ENCODE measurements at regions not wholly inside any gene's neighbourhood (a gene's known extent, or its start where the extent isn't known, plus 50 kb on each side); places are given as distances from the start of the nearest gene placed in this dataset.

- no peaks in the 10 kb centered on the region for H3K36me3 ChIP-seq (ENCODE audit: control insufficient read depth in 4 of 4, insufficient read depth in 4 of 4, low read length in 3 of 4)
- H3K4me3 ChIP-seq (ENCODE audit: control insufficient read depth in 1 of 7, extremely low read depth in 1 of 7, insufficient read depth in 4 of 7, low read depth in 2 of 7, low read length in 6 of 7): no peak overlapping the region
- ChIA-PET CTCF (no interaction called here), POLR2A (no interaction called here)
- DNase-seq: no peak
- no peak overlapping the region for H3K27ac ChIP-seq (ENCODE audit: insufficient read depth in 1 of 2, low read depth in 1 of 2, low read length in 2 of 2, poor library complexity in 1 of 2, severe bottlenecking in 2 of 2)
- H3K27me3 ChIP-seq (replicated peaks in 2 of 5; ENCODE audit: control insufficient read depth in 4 of 5, insufficient read depth in 5 of 5, low read length in 4 of 5): no peaks in the 10 kb centered on the region
- H3K4me1 ChIP-seq (ENCODE audit: control extremely low read depth in 1 of 4, control insufficient read depth in 4 of 4, insufficient read depth in 4 of 4, low read length in 3 of 4): no peaks in the 10 kb centered on the region
- no peaks in the 10 kb centered on the region for H3K9me3 ChIP-seq (ENCODE audit: control extremely low read depth in 1 of 5, control insufficient read depth in 4 of 5, insufficient read depth in 2 of 5, low read depth in 1 of 5, low read length in 4 of 5)
- WGBS (ENCODE audit: insufficient coverage): 90% methylated on average over 1 of the region's 3 CpGs
Measured at GRCh38 chr11:97223647-97224046, 833.8 kb downstream of the JRKL start.

- Histone ChIP-seq H3K27me3 (replicated peaks in 2 of 5; ENCODE audit: control insufficient read depth in 4 of 5, insufficient read depth in 5 of 5, low read length in 4 of 5) (no peaks in the 10 kb centered on the region), H3K9me3 (ENCODE audit: control extremely low read depth in 1 of 5, control insufficient read depth in 4 of 5, insufficient read depth in 2 of 5, low read depth in 1 of 5, low read length in 4 of 5) (no peaks in the 10 kb centered on the region), H3K36me3 (ENCODE audit: control insufficient read depth in 4 of 4, insufficient read depth in 4 of 4, low read length in 3 of 4) (no peaks in the 10 kb centered on the region), H3K4me3 (ENCODE audit: control insufficient read depth in 1 of 7, extremely low read depth in 1 of 7, insufficient read depth in 4 of 7, low read depth in 2 of 7, low read length in 6 of 7) (no peak overlapping the region), H3K4me1 (ENCODE audit: control extremely low read depth in 1 of 4, control insufficient read depth in 4 of 4, insufficient read depth in 4 of 4, low read length in 3 of 4) (no peaks in the 10 kb centered on the region), H3K27ac (ENCODE audit: insufficient read depth in 1 of 2, low read depth in 1 of 2, low read length in 2 of 2, poor library complexity in 1 of 2, severe bottlenecking in 2 of 2) (no peak overlapping the region)
- no peak for DNase-seq
- POLR2A ChIA-PET: no interaction called here
- 89% methylated on average over 1 of the region's 4 CpGs for WGBS (ENCODE audit: insufficient coverage)
- CTCF ChIA-PET: no interaction called here
Measured at GRCh38 chr11:97224396-97224795, 834.6 kb downstream of the JRKL start.

GRCh38 chr11:97225794-97226193 lies 836.0 kb downstream of the JRKL start:
- Histone ChIP-seq H3K4me1 (ENCODE audit: control extremely low read depth in 1 of 4, control insufficient read depth in 4 of 4, insufficient read depth in 4 of 4, low read length in 3 of 4) (no peaks in the 10 kb centered on the region), H3K36me3 (ENCODE audit: control insufficient read depth in 4 of 4, insufficient read depth in 4 of 4, low read length in 3 of 4) (no peaks in the 10 kb centered on the region), H3K9me3 (ENCODE audit: control extremely low read depth in 1 of 5, control insufficient read depth in 4 of 5, insufficient read depth in 2 of 5, low read depth in 1 of 5, low read length in 4 of 5) (no peaks in the 10 kb centered on the region), H3K4me3 (ENCODE audit: control insufficient read depth in 1 of 7, extremely low read depth in 1 of 7, insufficient read depth in 4 of 7, low read depth in 2 of 7, low read length in 6 of 7) (no peak overlapping the region), H3K27me3 (replicated peaks in 2 of 5; ENCODE audit: control insufficient read depth in 4 of 5, insufficient read depth in 5 of 5, low read length in 4 of 5) (no peaks in the 10 kb centered on the region), H3K27ac (ENCODE audit: insufficient read depth in 1 of 2, low read depth in 1 of 2, low read length in 2 of 2, poor library complexity in 1 of 2, severe bottlenecking in 2 of 2) (no peak overlapping the region)
- ChIA-PET POLR2A (no interaction called here), CTCF (no interaction called here)
- no peak for DNase-seq
- 100% methylated on average over 2 of the region's 5 CpGs for WGBS (ENCODE audit: insufficient coverage)

GRCh38 chr11:97229936-97230335 lies 840.1 kb downstream of the JRKL start:
- ChIA-PET POLR2A (no interaction called here), CTCF (no interaction called here)
- H3K4me3 ChIP-seq (ENCODE audit: control insufficient read depth in 1 of 7, extremely low read depth in 1 of 7, insufficient read depth in 4 of 7, low read depth in 2 of 7, low read length in 6 of 7): no peak overlapping the region
- H3K4me1 ChIP-seq (ENCODE audit: control extremely low read depth in 1 of 4, control insufficient read depth in 4 of 4, insufficient read depth in 4 of 4, low read length in 3 of 4): no peaks in the 10 kb centered on the region
- DNase-seq: no peak
- H3K27ac ChIP-seq (ENCODE audit: insufficient read depth in 1 of 2, low read depth in 1 of 2, low read length in 2 of 2, poor library complexity in 1 of 2, severe bottlenecking in 2 of 2): no peak overlapping the region
- H3K9me3 ChIP-seq (ENCODE audit: control extremely low read depth in 1 of 5, control insufficient read depth in 4 of 5, insufficient read depth in 2 of 5, low read depth in 1 of 5, low read length in 4 of 5): no peaks in the 10 kb centered on the region
- H3K27me3 ChIP-seq (replicated peaks in 2 of 5; ENCODE audit: control insufficient read depth in 4 of 5, insufficient read depth in 5 of 5, low read length in 4 of 5): no peaks in the 10 kb centered on the region
- 90% methylated on average over 2 of the region's 3 CpGs for WGBS (ENCODE audit: insufficient coverage)
- H3K36me3 ChIP-seq (ENCODE audit: control insufficient read depth in 4 of 4, insufficient read depth in 4 of 4, low read length in 3 of 4): no peaks in the 10 kb centered on the region

GRCh38 chr11:97231231-97231630 lies 841.4 kb downstream of the JRKL start:
- ChIA-PET CTCF (no interaction called here), POLR2A (no interaction called here)

GRCh38 chr11:97234016-97234415 lies 844.2 kb downstream of the JRKL start:
- Histone ChIP-seq H3K4me3 (ENCODE audit: control insufficient read depth in 1 of 7, extremely low read depth in 1 of 7, insufficient read depth in 4 of 7, low read depth in 2 of 7, low read length in 6 of 7) (no peak overlapping the region), H3K9me3 (ENCODE audit: control extremely low read depth in 1 of 5, control insufficient read depth in 4 of 5, insufficient read depth in 2 of 5, low read depth in 1 of 5, low read length in 4 of 5) (no peaks in the 10 kb centered on the region), H3K27ac (ENCODE audit: insufficient read depth in 1 of 2, low read depth in 1 of 2, low read length in 2 of 2, poor library complexity in 1 of 2, severe bottlenecking in 2 of 2) (no peak overlapping the region), H3K36me3 (ENCODE audit: control insufficient read depth in 4 of 4, insufficient read depth in 4 of 4, low read length in 3 of 4) (no peaks in the 10 kb centered on the region), H3K27me3 (replicated peaks in 2 of 5; ENCODE audit: control insufficient read depth in 4 of 5, insufficient read depth in 5 of 5, low read length in 4 of 5) (no peaks in the 10 kb centered on the region), H3K4me1 (ENCODE audit: control extremely low read depth in 1 of 4, control insufficient read depth in 4 of 4, insufficient read depth in 4 of 4, low read length in 3 of 4) (no peaks in the 10 kb centered on the region)
- no CpG with 5 or more reads among the region's 3 CpGs for WGBS (ENCODE audit: insufficient coverage)
- POLR2A ChIA-PET: no interaction called here
- no peak for DNase-seq
- CTCF ChIA-PET: no interaction called here

More at GRCh38 chr11:97231231-97231630, 841.4 kb downstream of the JRKL start:
- no peaks in the 10 kb centered on the region for H3K9me3 ChIP-seq (ENCODE audit: control extremely low read depth in 1 of 5, control insufficient read depth in 4 of 5, insufficient read depth in 2 of 5, low read depth in 1 of 5, low read length in 4 of 5)
- DNase-seq: no peak
- H3K36me3 ChIP-seq (ENCODE audit: control insufficient read depth in 4 of 4, insufficient read depth in 4 of 4, low read length in 3 of 4): no peaks in the 10 kb centered on the region
- no peaks in the 10 kb centered on the region for H3K27me3 ChIP-seq (replicated peaks in 2 of 5; ENCODE audit: control insufficient read depth in 4 of 5, insufficient read depth in 5 of 5, low read length in 4 of 5)
- H3K27ac ChIP-seq (ENCODE audit: insufficient read depth in 1 of 2, low read depth in 1 of 2, low read length in 2 of 2, poor library complexity in 1 of 2, severe bottlenecking in 2 of 2): no peak overlapping the region
- no peak overlapping the region for H3K4me3 ChIP-seq (ENCODE audit: control insufficient read depth in 1 of 7, extremely low read depth in 1 of 7, insufficient read depth in 4 of 7, low read depth in 2 of 7, low read length in 6 of 7)
- no peaks in the 10 kb centered on the region for H3K4me1 ChIP-seq (ENCODE audit: control extremely low read depth in 1 of 4, control insufficient read depth in 4 of 4, insufficient read depth in 4 of 4, low read length in 3 of 4)

GRCh38 chr11:97237151-97237550 lies 847.3 kb downstream of the JRKL start:
- Histone ChIP-seq H3K27ac (ENCODE audit: insufficient read depth in 1 of 2, low read depth in 1 of 2, low read length in 2 of 2, poor library complexity in 1 of 2, severe bottlenecking in 2 of 2) (no peak overlapping the region), H3K4me3 (ENCODE audit: control insufficient read depth in 1 of 7, extremely low read depth in 1 of 7, insufficient read depth in 4 of 7, low read depth in 2 of 7, low read length in 6 of 7) (no peak overlapping the region), H3K36me3 (ENCODE audit: control insufficient read depth in 4 of 4, insufficient read depth in 4 of 4, low read length in 3 of 4) (no peaks in the 10 kb centered on the region), H3K4me1 (ENCODE audit: control extremely low read depth in 1 of 4, control insufficient read depth in 4 of 4, insufficient read depth in 4 of 4, low read length in 3 of 4) (no peaks in the 10 kb centered on the region), H3K9me3 (ENCODE audit: control extremely low read depth in 1 of 5, control insufficient read depth in 4 of 5, insufficient read depth in 2 of 5, low read depth in 1 of 5, low read length in 4 of 5) (no peaks in the 10 kb centered on the region), H3K27me3 (replicated peaks in 2 of 5; ENCODE audit: control insufficient read depth in 4 of 5, insufficient read depth in 5 of 5, low read length in 4 of 5) (no peaks in the 10 kb centered on the region)
- 100% methylated on average over 1 of the region's 2 CpGs for WGBS (ENCODE audit: insufficient coverage)
- POLR2A ChIA-PET: no interaction called here
- no peak for DNase-seq
- CTCF ChIA-PET: no interaction called here

GRCh38 chr11:97247601-97248000 lies 857.8 kb downstream of the JRKL start:
- Histone ChIP-seq H3K9me3 (ENCODE audit: control extremely low read depth in 1 of 5, control insufficient read depth in 4 of 5, insufficient read depth in 2 of 5, low read depth in 1 of 5, low read length in 4 of 5) (no peaks in the 10 kb centered on the region), H3K27ac (ENCODE audit: insufficient read depth in 1 of 2, low read depth in 1 of 2, low read length in 2 of 2, poor library complexity in 1 of 2, severe bottlenecking in 2 of 2) (no peak overlapping the region), H3K36me3 (ENCODE audit: control insufficient read depth in 4 of 4, insufficient read depth in 4 of 4, low read length in 3 of 4) (no peaks in the 10 kb centered on the region), H3K4me3 (ENCODE audit: control insufficient read depth in 1 of 7, extremely low read depth in 1 of 7, insufficient read depth in 4 of 7, low read depth in 2 of 7, low read length in 6 of 7) (no peak overlapping the region), H3K4me1 (ENCODE audit: control extremely low read depth in 1 of 4, control insufficient read depth in 4 of 4, insufficient read depth in 4 of 4, low read length in 3 of 4) (no peaks in the 10 kb centered on the region), H3K27me3 (replicated peaks in 2 of 5; ENCODE audit: control insufficient read depth in 4 of 5, insufficient read depth in 5 of 5, low read length in 4 of 5) (no peaks in the 10 kb centered on the region)
- DNase-seq: no peak
- 93% methylated on average over 3 of the region's 3 CpGs for whole genome bisulfite sequencing (ENCODE audit: insufficient coverage)
- CTCF ChIA-PET: no interaction called here
- POLR2A ChIA-PET: no interaction called here

Data from common myeloid progenitor, CD34-positive (primary cell).